Omental fat pad (tissue), 3 donors: ENCODE measurements at regions not wholly inside any gene's neighbourhood (a gene's known extent, or its start where the extent isn't known, plus 50 kb on each side); places are given as distances from the start of the nearest gene placed in this dataset.

Experiments
- ATAC-seq: fragments of 150-250 bp; one replicate; pipeline ENCODE4 v1.9.1; 2016; ENCODE audit warnings: mild to moderate bottlenecking, moderate library complexity; ENCODE audit not compliant: low FRiP score
- DNase-seq: peaks from one replicate; pipeline ENCODE4 v3.0.0-alpha.2; 2019; ENCODE audit warnings: low spot score
- CTCF ChIP-seq, 3 donors: fragments of 450-650 bp; IDR thresholded peaks; one replicate each; pipeline ENCODE4 v1.5.1; 2016 to 2017; ENCODE audit warnings: antibody characterized with exemption in 3 of 3, mild to moderate bottlenecking in 3 of 3, moderate library complexity in 2 of 3

DNA sequence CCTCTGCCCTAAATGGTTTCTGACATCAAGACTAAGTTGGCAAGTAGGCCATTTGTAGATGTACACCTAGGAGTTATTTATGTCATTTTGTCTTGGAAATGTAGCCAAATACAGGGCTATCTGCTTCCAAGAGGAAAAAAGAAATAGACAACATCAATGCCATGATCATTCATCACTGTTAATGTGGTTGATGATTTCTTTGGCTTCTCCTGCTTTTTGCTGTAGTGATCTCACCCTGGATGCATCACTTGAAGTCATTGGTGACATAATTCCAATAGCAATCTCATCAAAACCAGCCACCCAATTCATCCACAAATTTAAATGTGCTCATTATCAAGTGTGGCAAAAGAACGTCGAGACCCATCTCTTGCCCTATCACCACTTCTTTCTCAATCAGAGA lies 222.6 kb upstream of the PPARGC1A start:
- TF ChIP-seq CTCF (IDR thresholded peaks at IDR 0.05), result no peak
- DNase-seq (no peak), ATAC-seq (no peak)

DNA sequence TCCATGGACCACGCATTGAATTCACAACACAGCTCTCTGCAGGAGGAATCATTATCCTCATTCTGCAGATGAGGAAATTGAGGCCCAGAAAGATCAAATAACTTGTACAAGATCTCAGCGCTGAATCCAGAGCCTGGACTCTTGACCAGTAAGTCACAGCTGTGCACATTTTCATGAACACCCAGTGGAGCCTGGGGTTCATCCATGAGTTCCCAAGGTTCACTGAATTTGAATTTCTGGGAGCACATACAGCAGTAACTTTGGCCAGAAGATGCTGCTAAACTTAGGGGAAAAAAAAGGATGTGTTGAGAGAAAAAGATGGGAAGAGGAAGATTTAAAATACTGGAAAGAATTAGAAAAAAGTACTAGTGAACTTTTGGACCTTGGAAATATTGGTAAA lies 218.7 kb upstream of the PPARGC1A start:
- no peak for TF ChIP-seq CTCF (IDR thresholded peaks at IDR 0.05)
- no peak for DNase-seq
- ATAC-seq, result no peak

GRCh38 chr4:24105327-24106038 lies 215.6 kb upstream of the PPARGC1A start:
- peak; percentile 84 for ATAC-seq
- DNase-seq, result no peak
- no peak for TF ChIP-seq CTCF (IDR thresholded peaks at IDR 0.05)

DNA sequence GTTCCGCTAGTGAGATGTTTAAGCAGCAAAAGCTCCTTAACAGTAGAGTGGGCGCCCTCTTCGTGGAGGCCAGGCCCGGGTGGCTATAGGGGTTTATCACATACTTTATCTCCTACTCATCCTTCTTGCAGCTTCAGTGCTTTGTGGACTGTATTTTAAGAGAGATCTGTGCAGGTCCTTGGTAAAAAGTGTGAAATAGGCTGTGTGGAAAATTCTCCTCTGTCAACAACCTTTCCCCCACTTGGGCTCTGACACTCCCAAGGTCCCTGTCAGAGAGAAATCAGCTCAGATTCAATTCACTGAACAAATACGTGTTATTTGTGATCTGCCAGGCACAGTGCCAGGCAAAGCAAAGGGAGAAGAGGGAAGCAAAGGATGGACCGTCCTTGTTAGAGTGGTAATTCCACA lies 214.3 kb upstream of the PPARGC1A start:
- DNase-seq, result no peak
- no peak for ATAC-seq
- no peak for TF ChIP-seq CTCF (IDR thresholded peaks at IDR 0.05)

GRCh38 chr4:24103434-24104157 lies 213.7 kb upstream of the PPARGC1A start:
- no peak for TF ChIP-seq CTCF (IDR thresholded peaks at IDR 0.05)
- ATAC-seq (no peak), DNase-seq (no peak)

DNA sequence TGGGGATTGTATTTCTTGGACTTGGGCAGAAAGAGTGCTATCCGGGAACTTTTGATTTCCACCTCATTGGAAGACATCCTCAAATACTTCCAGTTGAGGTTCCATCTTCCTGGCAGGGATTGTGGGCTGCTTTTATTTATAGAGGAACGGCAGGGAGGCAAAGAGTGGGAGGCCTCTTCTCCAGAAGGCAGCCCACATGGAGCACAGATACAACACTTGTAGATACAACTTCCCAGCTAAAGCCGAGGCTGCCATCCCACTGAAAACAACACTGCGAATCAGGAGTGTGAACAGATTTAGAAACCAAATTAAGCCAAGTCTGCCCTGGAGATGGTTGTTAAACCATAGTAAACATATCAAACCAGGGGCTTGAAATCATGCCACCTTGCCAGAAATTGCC lies 212.8 kb upstream of the PPARGC1A start:
- DNase-seq (no peak), ATAC-seq (no peak)
- no peak for TF ChIP-seq CTCF (IDR thresholded peaks at IDR 0.05)

DNA sequence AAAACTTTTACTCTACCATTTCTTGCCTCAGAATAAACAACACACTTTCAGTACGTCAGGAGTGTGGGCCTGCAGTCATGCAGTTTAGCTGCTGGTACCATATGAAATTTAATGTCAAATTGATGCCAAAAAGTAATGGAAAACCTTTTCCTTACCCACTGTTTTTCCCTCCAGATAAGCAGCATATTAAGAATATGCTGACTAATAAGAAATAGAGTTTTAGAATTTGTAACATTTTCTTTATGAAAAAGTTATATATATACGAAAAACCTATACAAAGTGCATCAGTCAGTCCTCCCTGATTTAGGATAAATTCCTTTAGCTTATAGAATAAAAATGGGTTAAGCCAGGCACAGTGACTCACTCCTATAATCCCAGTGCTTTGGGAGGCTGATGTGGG lies 206.8 kb upstream of the PPARGC1A start:
- no peak for TF ChIP-seq CTCF (IDR thresholded peaks at IDR 0.05)
- DNase-seq (no peak), ATAC-seq (no peak)
